Left lung (tissue), 4 donors: ENCODE measurements at regions not wholly inside any gene's neighbourhood (a gene's known extent, or its start where the extent isn't known, plus 50 kb on each side); places are given as distances from the start of the nearest gene placed in this dataset.

Experiments used
- ATAC-seq: fragments of 200-7000 bp; cut with Tn5 transposase; one replicate; pipeline ENCODE4 v1.9.1; 2020; ENCODE audit warnings: moderate library complexity
- DNase-seq, 4 donors: peaks; one replicate each; pipeline ENCODE4 v3.0.0-alpha.2; 2013 to 2020
- H3K27ac ChIP-seq, 2 donors: fragments of 200-600 bp; sonication (generic) in 1 of 2; one replicate each; pipeline versions ENCODE4 v1.5.0 to v1.8.0; 2020 to 2021
- H3K27me3 ChIP-seq, 2 donors: fragments of 200-600 bp; sonication (generic) in 1 of 2; one replicate each; pipeline versions ENCODE4 v1.5.0 to v1.8.0; 2020 to 2021
- H3K36me3 ChIP-seq, 2 donors: fragments of 200-600 bp; sonication (generic) in 1 of 2; one replicate each; pipeline versions ENCODE4 v1.5.0 to v1.8.0; 2020 to 2021
- H3K4me1 ChIP-seq, 2 donors: fragments of 200-600 bp; one replicate each; pipeline ENCODE4 v1.8.0; 2021
- H3K4me3 ChIP-seq, 2 donors: fragments of 200-600 bp; sonication (generic) in 1 of 2; one replicate each; pipeline versions ENCODE4 v1.5.0 to v1.8.0; 2020 to 2021; ENCODE audit warnings: mild to moderate bottlenecking in 1 of 2
- H3K9me3 ChIP-seq, 2 donors: fragments of 200-600 bp; sonication (generic) in 1 of 2; one replicate each; pipeline versions ENCODE4 v1.5.0 to v1.8.0; 2020 to 2021
- intact Hi-C, 2 donors: fragments of 100-400 bp; cut with DNase I; formaldehyde crosslinking; loops; one replicate each; pipeline versions ENCODE4 v1.11.2 to v1.14.2; 2022
- TF ChIP-seq, protein P1 (sequence below), 2 donors: fragments of 200-600 bp; sonication (generic) in 1 of 2; IDR thresholded peaks; one replicate each; pipeline versions ENCODE4 v1.5.0 to v1.8.0; 2021; ENCODE audit warnings: antibody characterized with exemption in 2 of 2
- donor health status: DM: no; HTN: yes; CAD: no.
- donor health status: DM: no; HTN: no; CAD: no.

DNA sequence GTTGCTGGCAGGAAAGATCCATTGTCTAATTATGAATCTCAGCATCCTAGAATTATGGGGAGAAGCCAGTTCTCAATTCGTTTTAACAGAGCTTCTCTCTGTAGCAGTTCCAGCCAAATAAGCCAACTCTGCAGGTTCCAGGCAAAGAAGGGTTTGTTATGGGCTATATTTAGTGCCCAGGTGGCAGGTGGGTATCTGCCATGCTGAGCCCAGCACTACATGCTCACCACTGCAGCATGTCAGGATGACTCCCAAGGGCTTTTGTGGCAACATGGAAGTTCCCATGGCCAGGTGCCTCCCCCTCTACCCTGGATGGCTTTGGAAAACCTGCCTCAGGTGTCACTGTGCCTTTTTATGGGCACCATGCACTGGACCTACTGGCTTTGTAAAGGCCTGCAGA, 74.5 kb upstream of the KCNK12 start:
- Histone ChIP-seq H3K4me3 (no peak overlapping the region), H3K4me1 (no peaks in the 10 kb centered on the region), H3K36me3 (no peaks in the 10 kb centered on the region), H3K27ac (no peak overlapping the region), H3K9me3 (no peaks in the 10 kb centered on the region), H3K27me3 (no peaks in the 10 kb centered on the region)
- no peak for DNase-seq
- no peak for ATAC-seq
- intact Hi-C loops = no loop called here
- TF ChIP-seq, protein P1, sequence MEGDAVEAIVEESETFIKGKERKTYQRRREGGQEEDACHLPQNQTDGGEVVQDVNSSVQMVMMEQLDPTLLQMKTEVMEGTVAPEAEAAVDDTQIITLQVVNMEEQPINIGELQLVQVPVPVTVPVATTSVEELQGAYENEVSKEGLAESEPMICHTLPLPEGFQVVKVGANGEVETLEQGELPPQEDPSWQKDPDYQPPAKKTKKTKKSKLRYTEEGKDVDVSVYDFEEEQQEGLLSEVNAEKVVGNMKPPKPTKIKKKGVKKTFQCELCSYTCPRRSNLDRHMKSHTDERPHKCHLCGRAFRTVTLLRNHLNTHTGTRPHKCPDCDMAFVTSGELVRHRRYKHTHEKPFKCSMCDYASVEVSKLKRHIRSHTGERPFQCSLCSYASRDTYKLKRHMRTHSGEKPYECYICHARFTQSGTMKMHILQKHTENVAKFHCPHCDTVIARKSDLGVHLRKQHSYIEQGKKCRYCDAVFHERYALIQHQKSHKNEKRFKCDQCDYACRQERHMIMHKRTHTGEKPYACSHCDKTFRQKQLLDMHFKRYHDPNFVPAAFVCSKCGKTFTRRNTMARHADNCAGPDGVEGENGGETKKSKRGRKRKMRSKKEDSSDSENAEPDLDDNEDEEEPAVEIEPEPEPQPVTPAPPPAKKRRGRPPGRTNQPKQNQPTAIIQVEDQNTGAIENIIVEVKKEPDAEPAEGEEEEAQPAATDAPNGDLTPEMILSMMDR (IDR thresholded peaks at IDR 0.05) = no peak

DNA sequence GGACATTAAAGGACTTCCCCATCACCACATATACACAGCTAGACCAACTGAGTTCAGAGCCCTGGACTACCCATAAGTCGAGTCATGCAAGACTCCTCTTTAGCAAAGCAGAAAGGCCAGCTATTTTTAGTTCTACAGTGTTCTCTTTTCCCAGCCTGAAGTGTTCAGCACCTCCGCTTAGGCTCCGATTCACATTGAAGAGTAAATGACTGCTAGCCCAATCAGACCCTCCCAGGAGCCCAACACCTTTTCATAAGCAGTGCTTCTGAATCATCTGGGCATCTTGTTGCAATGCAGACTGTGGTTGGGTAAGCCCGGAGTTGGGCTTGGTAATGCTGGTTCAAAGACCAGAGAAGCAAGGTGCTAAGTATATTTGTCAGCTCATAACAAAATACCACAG, 73.6 kb upstream of the KCNK12 start:
- Histone ChIP-seq H3K9me3 (no peaks in the 10 kb centered on the region), H3K36me3 (no peaks in the 10 kb centered on the region), H3K4me1 (no peaks in the 10 kb centered on the region), H3K27ac (no peak overlapping the region), H3K27me3 (no peaks in the 10 kb centered on the region), H3K4me3 (no peak overlapping the region)
- TF ChIP-seq, protein P1 (IDR thresholded peaks at IDR 0.05) = no peak
- intact Hi-C loops = no loop called here
- DNase-seq = no peak
- no peak for ATAC-seq

DNA sequence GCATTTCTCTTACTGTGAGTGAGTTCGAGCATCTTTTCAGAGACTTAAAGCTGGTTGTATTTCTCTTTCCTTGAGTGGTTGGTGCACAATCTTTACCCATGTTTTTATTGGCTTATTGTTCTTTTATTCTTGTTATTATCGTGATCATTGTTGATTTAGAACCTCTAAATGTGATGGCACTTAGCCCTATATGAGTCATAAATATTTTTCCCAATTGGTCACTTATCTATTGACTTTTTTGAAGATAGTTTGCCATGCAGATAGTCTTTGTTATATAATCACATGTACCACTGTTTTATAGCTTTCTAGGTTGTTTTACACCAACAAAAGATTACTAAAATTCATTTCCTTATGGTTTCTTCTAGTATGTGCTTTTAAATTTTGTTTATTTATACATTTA, 70.6 kb upstream of the KCNK12 start:
- no peak overlapping the region for H3K4me3 ChIP-seq
- H3K9me3 ChIP-seq = no peaks in the 10 kb centered on the region
- intact Hi-C loops = no loop called here
- TF ChIP-seq, protein P1 (IDR thresholded peaks at IDR 0.05) = no peak
- H3K4me1 ChIP-seq = no peaks in the 10 kb centered on the region
- no peaks in the 10 kb centered on the region for H3K36me3 ChIP-seq
- ATAC-seq (no peak), DNase-seq (no peak)
- no peaks in the 10 kb centered on the region for H3K27me3 ChIP-seq
- no peak overlapping the region for H3K27ac ChIP-seq

DNA sequence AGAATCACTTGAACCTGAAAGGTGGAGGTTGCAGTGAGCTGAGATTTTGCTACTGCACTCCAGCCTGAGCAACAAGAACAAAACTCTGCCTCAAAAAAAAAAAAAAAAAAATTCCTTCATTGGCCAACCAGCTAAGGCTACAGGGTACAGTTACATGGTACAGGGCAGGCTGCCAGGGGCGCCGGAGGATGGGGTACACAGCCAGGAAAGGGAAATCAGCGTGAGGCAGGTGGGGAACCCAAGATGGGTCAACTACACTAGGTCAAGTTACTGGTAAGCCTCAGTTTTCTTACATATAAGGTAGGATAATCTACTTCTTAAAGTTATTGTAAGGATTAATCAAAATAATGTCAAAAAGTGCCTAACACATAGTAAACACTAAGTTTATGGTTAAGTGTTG, 69.6 kb upstream of the KCNK12 start:
- Histone ChIP-seq H3K36me3 (no peaks in the 10 kb centered on the region), H3K27ac (no peak overlapping the region), H3K4me3 (no peak overlapping the region), H3K9me3 (no peaks in the 10 kb centered on the region), H3K4me1 (no peaks in the 10 kb centered on the region), H3K27me3 (no peaks in the 10 kb centered on the region)
- no peak for DNase-seq
- TF ChIP-seq, protein P1 (IDR thresholded peaks at IDR 0.05) = no peak
- no peak for ATAC-seq
- intact Hi-C loops = no loop called here

DNA sequence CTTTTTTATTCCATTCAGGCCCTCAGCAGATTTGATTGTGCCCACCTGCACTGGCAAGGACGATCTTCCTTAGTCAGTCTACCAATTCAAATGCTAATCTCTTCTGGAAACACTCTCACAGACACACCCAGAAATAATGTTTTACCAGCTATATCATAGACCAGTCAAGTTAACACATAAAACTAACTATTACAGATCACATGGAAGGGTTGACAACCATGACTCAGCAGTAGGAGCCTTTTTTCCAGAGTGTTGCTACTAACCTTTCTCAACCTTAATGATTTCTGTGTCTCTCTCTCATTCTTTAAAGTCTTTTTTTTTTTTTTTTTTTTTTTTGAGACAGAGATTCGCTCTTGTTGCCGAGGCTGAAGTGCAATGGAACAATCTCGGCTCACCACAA, 68.7 kb upstream of the KCNK12 start:
- no peak overlapping the region for H3K27ac ChIP-seq
- no peaks in the 10 kb centered on the region for H3K36me3 ChIP-seq
- H3K4me1 ChIP-seq = no peaks in the 10 kb centered on the region
- no peak overlapping the region for H3K4me3 ChIP-seq
- no peaks in the 10 kb centered on the region for H3K9me3 ChIP-seq
- ATAC-seq = no peak
- intact Hi-C loops = no loop called here
- H3K27me3 ChIP-seq = no peaks in the 10 kb centered on the region
- TF ChIP-seq, protein P1 (IDR thresholded peaks at IDR 0.05) = no peak
- no peak for DNase-seq
